HepG2 (cell line): ENCODE measurements at regions not wholly inside any gene's neighbourhood (a gene's known extent, or its start where the extent isn't known, plus 50 kb on each side); places are given as distances from the start of the nearest gene placed in this dataset.

Source experiments
- ATAC-seq: fragments of 200-7000 bp; cut with Tn5 transposase; 3 replicates; pipeline ENCODE4 v1.9.1; 2020; ENCODE audit warnings: mild to moderate bottlenecking, moderate library complexity
- BruUV-seq: library from RNA; stranded (reverse); fragments of 400-500 nt; replicated peaks from 2 replicates; lab custom pipeline; 2021; lab: Mats Ljungman, UMichigan
- CTCF ChIA-PET: fragments of 300-600 bp; formaldehyde crosslinking; extraction: SDS; loops from one replicate; lab custom pipeline; 2021; ENCODE audit warnings: low total read pairs, inconsistent platforms, low intra/inter-chr PET ratio; lab: Yijun Ruan, JAX
- POLR2A ChIA-PET: fragments of 350-600 bp; sonication (Branson Sonifier 250); formaldehyde crosslinking; loops from one replicate; lab custom pipeline; 2020; ENCODE audit warnings: antibody characterized with exemption, inconsistent platforms; lab: Yijun Ruan, JAX
- DNase-seq: peaks from one replicate; pipeline ENCODE4 v3.0.0-alpha.2; 2015; ENCODE audit warnings: low spot score
- FAIRE-seq: peaks from 3 replicates; lab custom pipeline; 2011; peaks lifted over from hg19 to GRCh38; lab: Jason Lieb, UNC
- H2AFZ ChIP-seq: one replicate; pipeline ENCODE4 v1.6.1; 2011; ENCODE audit warnings: low read length, inconsistent platforms
- H3K27ac ChIP-seq: fragments of 300-600 bp; 3 replicates; pipeline ENCODE4 v1.8.0; 2011; ENCODE audit warnings: mixed run types, mild to moderate bottlenecking, mixed read lengths, low read length, inconsistent platforms; ENCODE audit not compliant: insufficient read depth; ENCODE audit errors: extremely low read length
- H3K27me3 ChIP-seq, 2 experiments: fragments of 200-600 bp in 1 of 2; 2 replicates in 1 of 2; 3 replicates in 1 of 2; pipeline versions ENCODE4 v1.6.0 to v1.8.0; 2011; ENCODE audit warnings: low read length in 2 of 2, mild to moderate bottlenecking in 2 of 2, moderate library complexity in 2 of 2, inconsistent platforms in 1 of 2; ENCODE audit not compliant: insufficient read depth in 2 of 2, control insufficient read depth in 1 of 2
- H3K36me3 ChIP-seq, 2 experiments: fragments of 200-600 bp in 1 of 2; replicated peaks in 1 of 2; 2 replicates in 1 of 2; 3 replicates in 1 of 2; pipeline versions ENCODE4 v1.5.1 to v1.8.0; 2011; ENCODE audit warnings: low read length in 2 of 2, inconsistent platforms in 1 of 2; ENCODE audit not compliant: insufficient read depth in 2 of 2, control insufficient read depth in 1 of 2
- H3K4me1 ChIP-seq: 2 replicates; pipeline ENCODE4 v1.5.1; 2012; ENCODE audit warnings: low read length, inconsistent platforms; ENCODE audit not compliant: insufficient read depth
- H3K4me2 ChIP-seq: 2 replicates; pipeline ENCODE4 v1.6.0; 2011; ENCODE audit warnings: low read depth, low read length, inconsistent platforms
- H3K4me3 ChIP-seq, 3 experiments: fragments of 200-600 bp in 1 of 3; sonication (generic), shearing (Covaris generic) in 1 of 3; replicated peaks in 1 of 3; 2 replicates each; pipeline ENCODE4 v1.5.1; 2011 to 2016; ENCODE audit warnings: low read length in 3 of 3, inconsistent platforms in 2 of 3, low read depth in 2 of 3, mild to moderate bottlenecking in 2 of 3, control low read depth in 1 of 3, mixed read lengths in 1 of 3; ENCODE audit not compliant: insufficient read depth in 1 of 3
- H3K79me2 ChIP-seq: one replicate; pipeline ENCODE4 v1.6.1; 2011; ENCODE audit warnings: low read length, inconsistent platforms; ENCODE audit not compliant: insufficient read depth
- H3K9ac ChIP-seq: 2 replicates; pipeline ENCODE4 v1.6.0; 2011; ENCODE audit warnings: mild to moderate bottlenecking, low read depth, low read length, inconsistent platforms; ENCODE audit not compliant: insufficient read depth
- H3K9me3 ChIP-seq: 2 replicates; pipeline ENCODE4 v1.5.1; 2012; ENCODE audit warnings: mild to moderate bottlenecking, low read length
- H4K20me1 ChIP-seq: 2 replicates; pipeline ENCODE4 v1.6.0; 2011; ENCODE audit warnings: inconsistent platforms, mild to moderate bottlenecking, low read length, moderate library complexity; ENCODE audit not compliant: insufficient read depth
- BRCA1 ChIP-seq: sonication (generic); formaldehyde crosslinking; IDR thresholded peaks from 2 replicates; pipeline ENCODE4 v1.4.0; 2020; ENCODE audit warnings: missing genetic modification reagents
- KMT2B ChIP-seq: IDR thresholded peaks from 2 replicates; pipeline ENCODE4 v1.6.1; 2016; ENCODE audit warnings: missing genetic modification reagents, missing compliant biosample characterization
- NFE2L1 ChIP-seq: sonication (generic); formaldehyde crosslinking; IDR thresholded peaks from 2 replicates; pipeline ENCODE4 v1.4.0; 2020; ENCODE audit warnings: missing genetic modification reagents, mild to moderate bottlenecking, borderline replicate concordance
- PPARG ChIP-seq: conservative IDR thresholded peaks from 2 replicates; pipeline ENCODE4 v1.6.1; 2016; ENCODE audit warnings: missing biosample characterization, missing genetic modification reagents
- ZNF10 ChIP-seq: sonication (generic); formaldehyde crosslinking; IDR thresholded peaks from 2 replicates; pipeline ENCODE4 v1.4.0; 2020; ENCODE audit warnings: mild to moderate bottlenecking, low read depth, missing genetic modification reagents, borderline replicate concordance
- ZNF432 ChIP-seq: sonication (generic); formaldehyde crosslinking; IDR thresholded peaks from 2 replicates; pipeline ENCODE4 v1.5.0; 2020; ENCODE audit warnings: missing genetic modification reagents, mild to moderate bottlenecking, borderline replicate concordance
- WGBS: methylation state at CpG from one replicate; pipeline ENCODE4 v1.1.6; 2017; ENCODE audit warnings: low lambda C conversion rate; 5-methylcytosine and 5-hydroxymethylcytosine counted together
- in situ Hi-C: cut with HindIII; loops from 2 replicates; pipeline ENCODE4 v1.10.0; 2017; ENCODE audit warnings: low pct_unique_long_range_greater_than_20kb; ENCODE audit not compliant: extremely low pct_ligation_motif_present
- intact Hi-C: fragments of 100-400 bp; cut with micrococcal nuclease; formaldehyde crosslinking; loops from one replicate; pipeline ENCODE4 v1.10.0; 2022; ENCODE audit not compliant: unreplicated experiment
- TF ChIP-seq, protein P1 (sequence below): sonication (generic); formaldehyde crosslinking; IDR thresholded peaks from 2 replicates; pipeline ENCODE4 v1.5.0; 2020; ENCODE audit warnings: mild to moderate bottlenecking, missing genetic modification reagents
- TF ChIP-seq, protein P2 (sequence below): IDR thresholded peaks from 2 replicates; pipeline ENCODE4 v1.6.1; 2018; ENCODE audit warnings: missing genetic modification reagents, mild to moderate bottlenecking, missing compliant biosample characterization

DNA sequence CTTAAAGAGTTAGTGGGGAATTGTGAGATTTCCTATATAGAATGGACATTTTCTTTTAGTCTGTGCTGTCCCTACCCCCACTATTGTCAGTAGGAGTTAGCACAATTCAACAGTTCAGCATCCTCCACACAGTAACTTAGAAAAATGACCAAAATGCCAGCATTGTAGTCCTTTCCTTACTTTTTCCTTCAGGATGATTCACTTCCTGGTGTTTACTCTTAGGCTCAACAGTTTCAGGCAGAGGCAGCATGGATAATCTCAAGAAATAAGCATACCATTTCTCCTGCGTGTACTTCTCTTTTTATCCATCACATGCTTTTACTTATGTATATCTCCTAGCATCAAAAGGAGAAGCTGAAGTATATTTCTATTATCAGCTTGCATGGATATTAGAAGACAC is 683.4 kb downstream of the SLC16A7 start (continued):
- TF ChIP-seq BRCA1 (CRISPR knock-in tag), result no peak

DNA sequence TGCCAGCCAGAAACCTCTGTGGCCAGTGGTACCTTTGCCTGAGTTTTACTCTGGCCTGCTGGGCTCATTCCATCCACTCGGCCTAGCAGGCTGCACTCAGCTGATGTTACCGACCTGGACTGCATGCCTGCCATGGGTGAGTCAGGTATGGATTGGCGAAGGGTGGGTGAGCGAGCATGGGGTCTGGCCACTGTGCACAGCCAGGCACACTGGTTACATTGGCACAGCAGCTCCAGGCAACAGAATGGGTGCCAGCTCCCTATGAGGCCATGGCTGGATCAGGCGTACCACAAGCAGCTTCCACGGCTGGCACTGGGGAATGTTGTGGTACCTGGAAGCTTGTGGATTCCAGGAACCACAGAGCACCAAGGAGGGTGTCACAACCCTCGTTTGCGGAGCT is 685.7 kb downstream of the SLC16A7 start:
- TF ChIP-seq ZNF432 (CRISPR knock-in tag) (no peak), ZNF10 (CRISPR knock-in tag) (no peak), NFE2L1 (CRISPR knock-in tag) (no peak), KMT2B (CRISPR knock-in tag) (no peak), PPARG (CRISPR knock-in tag) (no peak)
- TF ChIP-seq, protein P1, sequence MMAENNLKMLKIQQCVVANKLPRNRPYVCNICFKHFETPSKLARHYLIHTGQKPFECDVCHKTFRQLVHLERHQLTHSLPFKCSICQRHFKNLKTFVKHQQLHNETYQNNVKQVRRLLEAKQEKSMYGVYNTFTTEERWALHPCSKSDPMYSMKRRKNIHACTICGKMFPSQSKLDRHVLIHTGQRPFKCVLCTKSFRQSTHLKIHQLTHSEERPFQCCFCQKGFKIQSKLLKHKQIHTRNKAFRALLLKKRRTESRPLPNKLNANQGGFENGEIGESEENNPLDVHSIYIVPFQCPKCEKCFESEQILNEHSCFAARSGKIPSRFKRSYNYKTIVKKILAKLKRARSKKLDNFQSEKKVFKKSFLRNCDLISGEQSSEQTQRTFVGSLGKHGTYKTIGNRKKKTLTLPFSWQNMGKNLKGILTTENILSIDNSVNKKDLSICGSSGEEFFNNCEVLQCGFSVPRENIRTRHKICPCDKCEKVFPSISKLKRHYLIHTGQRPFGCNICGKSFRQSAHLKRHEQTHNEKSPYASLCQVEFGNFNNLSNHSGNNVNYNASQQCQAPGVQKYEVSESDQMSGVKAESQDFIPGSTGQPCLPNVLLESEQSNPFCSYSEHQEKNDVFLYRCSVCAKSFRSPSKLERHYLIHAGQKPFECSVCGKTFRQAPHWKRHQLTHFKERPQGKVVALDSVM, result no peak
- TF ChIP-seq, protein P2, sequence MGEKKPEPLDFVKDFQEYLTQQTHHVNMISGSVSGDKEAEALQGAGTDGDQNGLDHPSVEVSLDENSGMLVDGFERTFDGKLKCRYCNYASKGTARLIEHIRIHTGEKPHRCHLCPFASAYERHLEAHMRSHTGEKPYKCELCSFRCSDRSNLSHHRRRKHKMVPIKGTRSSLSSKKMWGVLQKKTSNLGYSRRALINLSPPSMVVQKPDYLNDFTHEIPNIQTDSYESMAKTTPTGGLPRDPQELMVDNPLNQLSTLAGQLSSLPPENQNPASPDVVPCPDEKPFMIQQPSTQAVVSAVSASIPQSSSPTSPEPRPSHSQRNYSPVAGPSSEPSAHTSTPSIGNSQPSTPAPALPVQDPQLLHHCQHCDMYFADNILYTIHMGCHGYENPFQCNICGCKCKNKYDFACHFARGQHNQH (CRISPR knock-in tag), result no peak
- in situ Hi-C loops (no loop called here), intact Hi-C loops (no loop called here)
- no peak for DNase-seq
- no peak overlapping the region for H3K4me2 ChIP-seq
- no peak overlapping the region for H3K4me3 ChIP-seq
- 0% methylated on average over 4 of the region's 8 CpGs for WGBS
- no peaks in the 10 kb centered on the region for H3K27me3 ChIP-seq
- no peak overlapping the region for H3K27ac ChIP-seq
- no peaks in the 10 kb centered on the region for H3K79me2 ChIP-seq
- no peak for FAIRE-seq
- ChIA-PET POLR2A (no interaction called here), CTCF (no interaction called here)
- no peaks in the 10 kb centered on the region for H4K20me1 ChIP-seq
- H3K9ac ChIP-seq, result no peak overlapping the region
- H2AFZ ChIP-seq, result no peak overlapping the region
- ATAC-seq, result no peak
- H3K36me3 ChIP-seq, result no peaks in the 10 kb centered on the region
- BruUV-seq, result no TSS peak
- H3K9me3 ChIP-seq, result peaks cover 16% of the 10 kb centered on the region; the same call in 1 of the 2 replicates
- H3K4me1 ChIP-seq, result no peaks in the 10 kb centered on the region
